Cardiac fibroblast (primary cell): ENCODE measurements at regions not wholly inside any gene's neighbourhood (a gene's known extent, or its start where the extent isn't known, plus 50 kb on each side); places are given as distances from the start of the nearest gene placed in this dataset.

ENCODE experiments used
- DNase-seq, 2 donors: peaks; one replicate each; pipeline versions ENCODE4 v3.0.0 to v3.0.0-alpha.2; 2010; ENCODE audit warnings: low read depth in 2 of 2
- H3K4me3 ChIP-seq, 2 donors: replicated peaks in 1 of 2; 1 replicate in 1 of 2; 2 replicates in 1 of 2; pipeline ENCODE4 v1.5.1; 2011; ENCODE audit warnings: low read depth in 2 of 2, low read length in 2 of 2, mild to moderate bottlenecking in 2 of 2, moderate library complexity in 1 of 2
- CTCF ChIP-seq: IDR thresholded peaks from one replicate; pipeline ENCODE4 v1.5.1; 2011; ENCODE audit warnings: low read depth, mild to moderate bottlenecking, low read length, inconsistent platforms

GRCh38 chr5:1933364-1934055 is 50.8 kb upstream of the IRX4 start:
- no peak overlapping the region for H3K4me3 ChIP-seq
- no peak for TF ChIP-seq CTCF

More at GRCh38 chr5:1933364-1934055, 50.8 kb upstream of the IRX4 start:
- no peak for DNase-seq
